GM12892 (cell line): ENCODE measurements at regions not wholly inside any gene's neighbourhood (a gene's known extent, or its start where the extent isn't known, plus 50 kb on each side); places are given as distances from the start of the nearest gene placed in this dataset.

ENCODE experiments used
- POLR2A ChIP-seq: IDR thresholded peaks from 2 replicates; pipeline ENCODE4 v1.6.1; 2011; ENCODE audit warnings: low read depth, low read length, control low read depth
- POLR2AphosphoS5 ChIP-seq: IDR thresholded peaks from 2 replicates; pipeline ENCODE4 v1.6.1; 2011; ENCODE audit warnings: low read depth, low read length, control low read depth
- TAF1 ChIP-seq: IDR thresholded peaks from 2 replicates; pipeline ENCODE4 v1.6.1; 2011; ENCODE audit warnings: low read depth, mild to moderate bottlenecking, control low read depth, low read length, borderline replicate concordance

DNA sequence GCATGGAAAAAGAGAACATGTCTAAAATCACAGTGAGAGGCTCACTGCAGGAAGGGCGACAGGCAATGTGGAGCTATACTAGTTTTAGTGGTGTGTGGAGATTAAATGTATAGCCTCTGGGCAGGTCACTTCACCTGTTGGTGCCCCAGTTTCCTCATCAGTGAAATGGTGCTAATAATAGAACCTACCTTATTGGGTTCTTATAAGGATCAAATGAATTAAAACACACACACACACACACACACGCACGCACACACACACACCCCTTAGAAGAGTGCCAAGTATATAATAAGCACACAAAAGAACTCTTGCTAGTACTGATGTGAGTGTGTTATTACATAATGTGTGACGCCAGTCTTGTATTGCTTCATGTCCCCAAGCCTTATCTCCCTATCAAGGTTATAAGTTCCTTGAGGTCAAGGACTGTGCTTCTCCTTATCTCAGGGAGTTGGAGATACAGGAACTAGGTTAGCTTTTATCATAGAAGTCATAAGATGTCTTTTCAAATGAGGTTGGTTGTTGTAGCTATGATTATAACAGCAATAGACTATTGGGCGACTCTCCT, 98.0 kb upstream of the CXCR4 start:
- TF ChIP-seq POLR2A (no peak), POLR2AphosphoS5 (no peak), TAF1 (no peak)
